ENCODE measurements at regions not wholly inside any gene's neighbourhood (a gene's known extent, or its start where the extent isn't known, plus 50 kb on each side); places are given as distances from the start of the nearest gene placed in this dataset.

DNA sequence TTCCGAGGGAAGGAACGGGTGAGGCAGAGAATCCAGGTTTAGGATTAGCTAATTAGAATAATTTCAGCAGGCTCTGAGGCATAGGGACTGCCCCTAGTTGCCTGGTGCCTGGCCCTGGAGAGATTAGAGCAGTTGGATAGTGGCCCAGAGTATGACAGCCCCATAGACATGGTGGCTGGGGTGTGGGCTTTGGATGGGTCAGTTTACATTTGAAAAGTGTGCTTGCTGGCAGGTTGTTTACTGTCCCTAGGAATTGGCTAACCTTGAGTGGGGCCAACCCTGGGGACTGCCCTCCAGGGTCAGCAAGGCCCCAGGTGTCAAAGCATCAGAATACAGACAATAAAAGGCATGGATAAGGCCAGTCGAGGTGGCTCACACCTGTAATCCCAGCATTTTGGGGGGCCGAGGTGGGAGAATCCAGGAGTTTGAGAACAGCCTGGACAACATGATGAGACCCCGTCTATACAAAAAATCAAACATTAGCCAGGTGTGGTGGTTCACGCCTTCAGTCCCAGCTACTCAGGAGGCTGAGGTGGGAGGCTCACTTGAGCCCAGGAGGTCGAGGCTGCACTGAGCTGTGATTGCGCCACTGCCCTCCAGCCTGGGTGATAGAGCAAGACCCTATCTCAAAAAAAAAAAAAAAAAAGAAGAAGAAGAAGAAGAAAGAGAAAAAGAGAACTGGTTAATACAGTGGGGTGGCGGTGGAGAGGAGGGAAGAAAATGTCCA lies 182.3 kb upstream of the PWP1 start (continued):
- TF ChIP-seq, protein P1, sequence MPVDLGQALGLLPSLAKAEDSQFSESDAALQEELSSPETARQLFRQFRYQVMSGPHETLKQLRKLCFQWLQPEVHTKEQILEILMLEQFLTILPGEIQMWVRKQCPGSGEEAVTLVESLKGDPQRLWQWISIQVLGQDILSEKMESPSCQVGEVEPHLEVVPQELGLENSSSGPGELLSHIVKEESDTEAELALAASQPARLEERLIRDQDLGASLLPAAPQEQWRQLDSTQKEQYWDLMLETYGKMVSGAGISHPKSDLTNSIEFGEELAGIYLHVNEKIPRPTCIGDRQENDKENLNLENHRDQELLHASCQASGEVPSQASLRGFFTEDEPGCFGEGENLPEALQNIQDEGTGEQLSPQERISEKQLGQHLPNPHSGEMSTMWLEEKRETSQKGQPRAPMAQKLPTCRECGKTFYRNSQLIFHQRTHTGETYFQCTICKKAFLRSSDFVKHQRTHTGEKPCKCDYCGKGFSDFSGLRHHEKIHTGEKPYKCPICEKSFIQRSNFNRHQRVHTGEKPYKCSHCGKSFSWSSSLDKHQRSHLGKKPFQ (CRISPR knock-in tag; IDR thresholded peaks at IDR 0.05; ENCODE audit: insufficient replicate concordance): peak; percentile 31
- peak; percentile 5; the same call in 1 of the 2 replicates for TF ChIP-seq CEBPB (IDR thresholded peaks at IDR 0.05; ENCODE audit: borderline replicate concordance, low read depth, low read length)
- no peak for TF ChIP-seq BRCA1 (CRISPR knock-in tag; IDR thresholded peaks at IDR 0.05)
- TF ChIP-seq, protein P2, sequence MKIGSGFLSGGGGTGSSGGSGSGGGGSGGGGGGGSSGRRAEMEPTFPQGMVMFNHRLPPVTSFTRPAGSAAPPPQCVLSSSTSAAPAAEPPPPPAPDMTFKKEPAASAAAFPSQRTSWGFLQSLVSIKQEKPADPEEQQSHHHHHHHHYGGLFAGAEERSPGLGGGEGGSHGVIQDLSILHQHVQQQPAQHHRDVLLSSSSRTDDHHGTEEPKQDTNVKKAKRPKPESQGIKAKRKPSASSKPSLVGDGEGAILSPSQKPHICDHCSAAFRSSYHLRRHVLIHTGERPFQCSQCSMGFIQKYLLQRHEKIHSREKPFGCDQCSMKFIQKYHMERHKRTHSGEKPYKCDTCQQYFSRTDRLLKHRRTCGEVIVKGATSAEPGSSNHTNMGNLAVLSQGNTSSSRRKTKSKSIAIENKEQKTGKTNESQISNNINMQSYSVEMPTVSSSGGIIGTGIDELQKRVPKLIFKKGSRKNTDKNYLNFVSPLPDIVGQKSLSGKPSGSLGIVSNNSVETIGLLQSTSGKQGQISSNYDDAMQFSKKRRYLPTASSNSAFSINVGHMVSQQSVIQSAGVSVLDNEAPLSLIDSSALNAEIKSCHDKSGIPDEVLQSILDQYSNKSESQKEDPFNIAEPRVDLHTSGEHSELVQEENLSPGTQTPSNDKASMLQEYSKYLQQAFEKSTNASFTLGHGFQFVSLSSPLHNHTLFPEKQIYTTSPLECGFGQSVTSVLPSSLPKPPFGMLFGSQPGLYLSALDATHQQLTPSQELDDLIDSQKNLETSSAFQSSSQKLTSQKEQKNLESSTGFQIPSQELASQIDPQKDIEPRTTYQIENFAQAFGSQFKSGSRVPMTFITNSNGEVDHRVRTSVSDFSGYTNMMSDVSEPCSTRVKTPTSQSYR (CRISPR knock-in tag; IDR thresholded peaks at IDR 0.05; ENCODE audit: borderline replicate concordance): no peak
- TF ChIP-seq, protein P3, sequence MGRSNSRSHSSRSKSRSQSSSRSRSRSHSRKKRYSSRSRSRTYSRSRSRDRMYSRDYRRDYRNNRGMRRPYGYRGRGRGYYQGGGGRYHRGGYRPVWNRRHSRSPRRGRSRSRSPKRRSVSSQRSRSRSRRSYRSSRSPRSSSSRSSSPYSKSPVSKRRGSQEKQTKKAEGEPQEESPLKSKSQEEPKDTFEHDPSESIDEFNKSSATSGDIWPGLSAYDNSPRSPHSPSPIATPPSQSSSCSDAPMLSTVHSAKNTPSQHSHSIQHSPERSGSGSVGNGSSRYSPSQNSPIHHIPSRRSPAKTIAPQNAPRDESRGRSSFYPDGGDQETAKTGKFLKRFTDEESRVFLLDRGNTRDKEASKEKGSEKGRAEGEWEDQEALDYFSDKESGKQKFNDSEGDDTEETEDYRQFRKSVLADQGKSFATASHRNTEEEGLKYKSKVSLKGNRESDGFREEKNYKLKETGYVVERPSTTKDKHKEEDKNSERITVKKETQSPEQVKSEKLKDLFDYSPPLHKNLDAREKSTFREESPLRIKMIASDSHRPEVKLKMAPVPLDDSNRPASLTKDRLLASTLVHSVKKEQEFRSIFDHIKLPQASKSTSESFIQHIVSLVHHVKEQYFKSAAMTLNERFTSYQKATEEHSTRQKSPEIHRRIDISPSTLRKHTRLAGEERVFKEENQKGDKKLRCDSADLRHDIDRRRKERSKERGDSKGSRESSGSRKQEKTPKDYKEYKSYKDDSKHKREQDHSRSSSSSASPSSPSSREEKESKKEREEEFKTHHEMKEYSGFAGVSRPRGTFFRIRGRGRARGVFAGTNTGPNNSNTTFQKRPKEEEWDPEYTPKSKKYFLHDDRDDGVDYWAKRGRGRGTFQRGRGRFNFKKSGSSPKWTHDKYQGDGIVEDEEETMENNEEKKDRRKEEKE (IDR thresholded peaks at IDR 0.05): no peak
- no peak for TF ChIP-seq KLF6 (CRISPR knock-in tag; IDR thresholded peaks at IDR 0.05)
- TF ChIP-seq ZNF543 (CRISPR knock-in tag; IDR thresholded peaks at IDR 0.05): no peak
- TF ChIP-seq JUN (CRISPR knock-in tag; IDR thresholded peaks at IDR 0.05): no peak
- TF ChIP-seq, protein P4, sequence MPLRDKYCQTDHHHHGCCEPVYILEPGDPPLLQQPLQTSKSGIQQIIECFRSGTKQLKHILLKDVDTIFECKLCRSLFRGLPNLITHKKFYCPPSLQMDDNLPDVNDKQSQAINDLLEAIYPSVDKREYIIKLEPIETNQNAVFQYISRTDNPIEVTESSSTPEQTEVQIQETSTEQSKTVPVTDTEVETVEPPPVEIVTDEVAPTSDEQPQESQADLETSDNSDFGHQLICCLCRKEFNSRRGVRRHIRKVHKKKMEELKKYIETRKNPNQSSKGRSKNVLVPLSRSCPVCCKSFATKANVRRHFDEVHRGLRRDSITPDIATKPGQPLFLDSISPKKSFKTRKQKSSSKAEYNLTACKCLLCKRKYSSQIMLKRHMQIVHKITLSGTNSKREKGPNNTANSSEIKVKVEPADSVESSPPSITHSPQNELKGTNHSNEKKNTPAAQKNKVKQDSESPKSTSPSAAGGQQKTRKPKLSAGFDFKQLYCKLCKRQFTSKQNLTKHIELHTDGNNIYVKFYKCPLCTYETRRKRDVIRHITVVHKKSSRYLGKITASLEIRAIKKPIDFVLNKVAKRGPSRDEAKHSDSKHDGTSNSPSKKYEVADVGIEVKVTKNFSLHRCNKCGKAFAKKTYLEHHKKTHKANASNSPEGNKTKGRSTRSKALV (CRISPR knock-in tag; IDR thresholded peaks at IDR 0.05): no peak
- no peak for TF ChIP-seq POLR2G (IDR thresholded peaks at IDR 0.05; ENCODE audit: low read depth, low read length)
- TF ChIP-seq SRY (CRISPR knock-in tag; IDR thresholded peaks at IDR 0.05): no peak
- TF ChIP-seq, protein P5, sequence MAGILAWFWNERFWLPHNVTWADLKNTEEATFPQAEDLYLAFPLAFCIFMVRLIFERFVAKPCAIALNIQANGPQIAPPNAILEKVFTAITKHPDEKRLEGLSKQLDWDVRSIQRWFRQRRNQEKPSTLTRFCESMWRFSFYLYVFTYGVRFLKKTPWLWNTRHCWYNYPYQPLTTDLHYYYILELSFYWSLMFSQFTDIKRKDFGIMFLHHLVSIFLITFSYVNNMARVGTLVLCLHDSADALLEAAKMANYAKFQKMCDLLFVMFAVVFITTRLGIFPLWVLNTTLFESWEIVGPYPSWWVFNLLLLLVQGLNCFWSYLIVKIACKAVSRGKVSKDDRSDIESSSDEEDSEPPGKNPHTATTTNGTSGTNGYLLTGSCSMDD (CRISPR knock-in tag; IDR thresholded peaks at IDR 0.05): no peak
- no peak for TF ChIP-seq SOX6 (IDR thresholded peaks at IDR 0.05)
- peak; percentile 78 for TF ChIP-seq SOX6 (CRISPR knock-in tag; IDR thresholded peaks at IDR 0.05)
- TF ChIP-seq TBX2 (CRISPR knock-in tag; IDR thresholded peaks at IDR 0.05; ENCODE audit: borderline replicate concordance): peak; percentile 70; the same call in 1 of the 2 replicates
- TF ChIP-seq NFE2 (CRISPR knock-in tag; IDR thresholded peaks at IDR 0.05): no peak
- TF ChIP-seq FOXO1 (CRISPR knock-in tag; IDR thresholded peaks at IDR 0.05): peak; percentile 80; the same call in 1 of the 2 replicates
- TF ChIP-seq NFKBIZ (CRISPR knock-in tag; IDR thresholded peaks at IDR 0.05): no peak
- TF ChIP-seq ZNF577 (CRISPR knock-in tag; IDR thresholded peaks at IDR 0.05; ENCODE audit: borderline replicate concordance, low read depth): no peak
- no peak for TF ChIP-seq ZFP36L2 (CRISPR knock-in tag; IDR thresholded peaks at IDR 0.05)
- TF ChIP-seq ZNF430 (CRISPR knock-in tag; IDR thresholded peaks at IDR 0.05): no peak
